HepG2 (cell line): ENCODE measurements at regions not wholly inside any gene's neighbourhood (a gene's known extent, or its start where the extent isn't known, plus 50 kb on each side); places are given as distances from the start of the nearest gene placed in this dataset.

Source experiments
- ATAC-seq: fragments of 200-7000 bp; cut with Tn5 transposase; 3 replicates; pipeline ENCODE4 v1.9.1; 2020; ENCODE audit warnings: mild to moderate bottlenecking, moderate library complexity
- BruUV-seq: library from RNA; stranded (reverse); fragments of 400-500 nt; replicated peaks from 2 replicates; lab custom pipeline; 2021; lab: Mats Ljungman, UMichigan
- CTCF ChIA-PET: fragments of 300-600 bp; formaldehyde crosslinking; extraction: SDS; loops from one replicate; lab custom pipeline; 2021; ENCODE audit warnings: low total read pairs, inconsistent platforms, low intra/inter-chr PET ratio; lab: Yijun Ruan, JAX
- POLR2A ChIA-PET: fragments of 350-600 bp; sonication (Branson Sonifier 250); formaldehyde crosslinking; loops from one replicate; lab custom pipeline; 2020; ENCODE audit warnings: antibody characterized with exemption, inconsistent platforms; lab: Yijun Ruan, JAX
- DNase-seq: peaks from one replicate; pipeline ENCODE4 v3.0.0-alpha.2; 2015; ENCODE audit warnings: low spot score
- FAIRE-seq: peaks from 3 replicates; lab custom pipeline; 2011; peaks lifted over from hg19 to GRCh38; lab: Jason Lieb, UNC
- H2AFZ ChIP-seq: one replicate; pipeline ENCODE4 v1.6.1; 2011; ENCODE audit warnings: low read length, inconsistent platforms
- H3K27ac ChIP-seq: fragments of 300-600 bp; 3 replicates; pipeline ENCODE4 v1.8.0; 2011; ENCODE audit warnings: mixed run types, mild to moderate bottlenecking, mixed read lengths, low read length, inconsistent platforms; ENCODE audit not compliant: insufficient read depth; ENCODE audit errors: extremely low read length
- H3K27me3 ChIP-seq, 2 experiments: fragments of 200-600 bp in 1 of 2; 2 replicates in 1 of 2; 3 replicates in 1 of 2; pipeline versions ENCODE4 v1.6.0 to v1.8.0; 2011; ENCODE audit warnings: low read length in 2 of 2, mild to moderate bottlenecking in 2 of 2, moderate library complexity in 2 of 2, inconsistent platforms in 1 of 2; ENCODE audit not compliant: insufficient read depth in 2 of 2, control insufficient read depth in 1 of 2
- H3K36me3 ChIP-seq, 2 experiments: fragments of 200-600 bp in 1 of 2; replicated peaks in 1 of 2; 2 replicates in 1 of 2; 3 replicates in 1 of 2; pipeline versions ENCODE4 v1.5.1 to v1.8.0; 2011; ENCODE audit warnings: low read length in 2 of 2, inconsistent platforms in 1 of 2; ENCODE audit not compliant: insufficient read depth in 2 of 2, control insufficient read depth in 1 of 2
- H3K4me1 ChIP-seq: 2 replicates; pipeline ENCODE4 v1.5.1; 2012; ENCODE audit warnings: low read length, inconsistent platforms; ENCODE audit not compliant: insufficient read depth
- H3K4me2 ChIP-seq: 2 replicates; pipeline ENCODE4 v1.6.0; 2011; ENCODE audit warnings: low read depth, low read length, inconsistent platforms
- H3K4me3 ChIP-seq, 3 experiments: fragments of 200-600 bp in 1 of 3; sonication (generic), shearing (Covaris generic) in 1 of 3; replicated peaks in 1 of 3; 2 replicates each; pipeline ENCODE4 v1.5.1; 2011 to 2016; ENCODE audit warnings: low read length in 3 of 3, inconsistent platforms in 2 of 3, low read depth in 2 of 3, mild to moderate bottlenecking in 2 of 3, control low read depth in 1 of 3, mixed read lengths in 1 of 3; ENCODE audit not compliant: insufficient read depth in 1 of 3
- H3K79me2 ChIP-seq: one replicate; pipeline ENCODE4 v1.6.1; 2011; ENCODE audit warnings: low read length, inconsistent platforms; ENCODE audit not compliant: insufficient read depth
- H3K9ac ChIP-seq: 2 replicates; pipeline ENCODE4 v1.6.0; 2011; ENCODE audit warnings: mild to moderate bottlenecking, low read depth, low read length, inconsistent platforms; ENCODE audit not compliant: insufficient read depth
- H3K9me3 ChIP-seq: 2 replicates; pipeline ENCODE4 v1.5.1; 2012; ENCODE audit warnings: mild to moderate bottlenecking, low read length
- H4K20me1 ChIP-seq: 2 replicates; pipeline ENCODE4 v1.6.0; 2011; ENCODE audit warnings: inconsistent platforms, mild to moderate bottlenecking, low read length, moderate library complexity; ENCODE audit not compliant: insufficient read depth
- ATF7 ChIP-seq, 2 experiments: fragments of 450-650 bp in 1 of 2; sonication (generic) in 1 of 2; formaldehyde crosslinking in 1 of 2; IDR thresholded peaks; 2 replicates each; pipeline versions ENCODE4 v1.4.0 to v1.6.1; 2016 to 2020; ENCODE audit warnings: antibody characterized with exemption in 1 of 2, mild to moderate bottlenecking in 1 of 2, missing genetic modification reagents in 1 of 2
- BHLHE40 ChIP-seq: IDR thresholded peaks from 2 replicates; pipeline ENCODE4 v1.6.1; 2011; ENCODE audit warnings: low read length, improper control_type of control experiment
- EZH2 ChIP-seq: conservative IDR thresholded peaks from 2 replicates; pipeline ENCODE4 v1.6.1; 2012; ENCODE audit warnings: mild to moderate bottlenecking, low read depth, low read length, moderate library complexity
- FOXK1 ChIP-seq: sonication (generic); formaldehyde crosslinking; IDR thresholded peaks from 2 replicates; pipeline ENCODE4 v1.4.0; 2020; ENCODE audit warnings: low read depth, missing genetic modification reagents, borderline replicate concordance
- GABPA ChIP-seq, 2 experiments: IDR thresholded peaks; 2 replicates each; pipeline ENCODE4 v1.6.1; 2011 to 2016; ENCODE audit warnings: low read depth in 2 of 2, low read length in 1 of 2, missing biosample characterization in 1 of 2, missing genetic modification characterization in 1 of 2
- IRF9 ChIP-seq: sonication (generic); formaldehyde crosslinking; IDR thresholded peaks from 2 replicates; pipeline ENCODE4 v1.8.0; 2022; ENCODE audit warnings: missing genetic modification reagents, mild to moderate bottlenecking, borderline replicate concordance
- KAT7 ChIP-seq: IDR thresholded peaks from 2 replicates; pipeline ENCODE4 v1.6.1; 2018; ENCODE audit warnings: borderline replicate concordance, missing compliant biosample characterization
- PAXIP1 ChIP-seq: sonication (generic); formaldehyde crosslinking; conservative IDR thresholded peaks from 2 replicates; pipeline ENCODE4 v1.4.0; 2020; ENCODE audit warnings: mild to moderate bottlenecking, missing genetic modification reagents, moderate library complexity
- POLR2G ChIP-seq: fragments of 200-400 bp; formaldehyde crosslinking; IDR thresholded peaks from 2 replicates; pipeline ENCODE4 v1.6.1; 2018; ENCODE audit warnings: mild to moderate bottlenecking, low read depth, low read length, moderate library complexity
- PRMT3 ChIP-seq: sonication (generic); formaldehyde crosslinking; IDR thresholded peaks from 2 replicates; pipeline ENCODE4 v1.8.1; 2022; ENCODE audit warnings: low read depth, mild to moderate bottlenecking, moderate library complexity, missing genetic modification reagents, borderline replicate concordance
- RFXAP ChIP-seq: sonication (generic); formaldehyde crosslinking; IDR thresholded peaks from 2 replicates; pipeline ENCODE4 v1.4.0; 2020; ENCODE audit warnings: missing genetic modification reagents, borderline replicate concordance
- SAP130 ChIP-seq: IDR thresholded peaks from 2 replicates; pipeline ENCODE4 v1.6.1; 2016; ENCODE audit warnings: low read depth
- TBX3 ChIP-seq: fragments of 450-650 bp; IDR thresholded peaks from 2 replicates; pipeline ENCODE4 v1.6.1; 2017; ENCODE audit warnings: antibody characterized with exemption, mild to moderate bottlenecking, inconsistent platforms, borderline replicate concordance
- THAP11 ChIP-seq: IDR thresholded peaks from 2 replicates; pipeline ENCODE4 v1.6.1; 2016; ENCODE audit warnings: missing biosample characterization, missing genetic modification reagents
- ZNF337 ChIP-seq: sonication (generic); formaldehyde crosslinking; IDR thresholded peaks from 2 replicates; pipeline ENCODE4 v1.5.1; 2020; ENCODE audit warnings: missing genetic modification reagents, low read depth, mild to moderate bottlenecking, borderline replicate concordance
- ZNF589 ChIP-seq: sonication (generic); formaldehyde crosslinking; conservative IDR thresholded peaks from 2 replicates; pipeline ENCODE4 v1.8.0; 2022; ENCODE audit warnings: mild to moderate bottlenecking, moderate library complexity, missing genetic modification reagents
- ZXDC ChIP-seq: sonication (generic); formaldehyde crosslinking; IDR thresholded peaks from 2 replicates; pipeline ENCODE4 v1.5.0; 2020; ENCODE audit warnings: mild to moderate bottlenecking, missing genetic modification reagents
- WGBS: methylation state at CpG from one replicate; pipeline ENCODE4 v1.1.6; 2017; ENCODE audit warnings: low lambda C conversion rate; 5-methylcytosine and 5-hydroxymethylcytosine counted together
- in situ Hi-C: cut with HindIII; loops from 2 replicates; pipeline ENCODE4 v1.10.0; 2017; ENCODE audit warnings: low pct_unique_long_range_greater_than_20kb; ENCODE audit not compliant: extremely low pct_ligation_motif_present
- intact Hi-C: fragments of 100-400 bp; cut with micrococcal nuclease; formaldehyde crosslinking; loops from one replicate; pipeline ENCODE4 v1.10.0; 2022; ENCODE audit not compliant: unreplicated experiment

- no TSS peak for BruUV-seq
- 56% methylated on average over 15 of the region's 15 CpGs for WGBS
- no peak for ATAC-seq
- TF ChIP-seq ZXDC: 0 out of 2 replicates have a peak, but pooled peaks have one; percentile 13
- no peak for TF ChIP-seq PRMT3 (CRISPR knock-in tag)
- TF ChIP-seq POLR2G: no peak
- TF ChIP-seq THAP11: no peak
- TF ChIP-seq TBX3: peak; percentile 11; the same call in 1 of the 2 replicates
- TF ChIP-seq IRF9 (CRISPR knock-in tag): 0 out of 2 replicates have a peak, but pooled peaks have one; percentile 4
- no peak for TF ChIP-seq ATF7 (IDR thresholded peaks at IDR 0.05)
- TF ChIP-seq ATF7 (CRISPR knock-in tag; IDR thresholded peaks at IDR 0.05): 0 out of 2 replicates have a peak, but pooled peaks have one; percentile 6
- no peak for TF ChIP-seq BHLHE40
- TF ChIP-seq SAP130 (CRISPR knock-in tag): no peak; the same call in 1 of the 2 replicates
- no peak for TF ChIP-seq RFXAP
- TF ChIP-seq PAXIP1 (CRISPR knock-in tag): no peak
- no peak for TF ChIP-seq EZH2
- TF ChIP-seq ZNF337 (CRISPR knock-in tag): no peak
- no peak for TF ChIP-seq KAT7
- no peak for TF ChIP-seq GABPA (IDR thresholded peaks at IDR 0.05; ENCODE audit: low read depth, low read length)
- TF ChIP-seq GABPA (CRISPR knock-in tag; IDR thresholded peaks at IDR 0.05; ENCODE audit: low read depth): no peak
- TF ChIP-seq FOXK1 (CRISPR knock-in tag): no peak
- 0 out of 2 replicates have a peak, but pooled peaks have one; percentile 31 for TF ChIP-seq ZNF589 (CRISPR knock-in tag)
Observed at GRCh38 chr20:25864326-25864962, 167.8 kb upstream of the ZNF337 start.

More at GRCh38 chr20:25864326-25864962, 167.8 kb upstream of the ZNF337 start:
- Histone ChIP-seq H3K27ac (no peak overlapping the region), H3K9ac (no peak overlapping the region), H3K9me3 (no peaks in the 10 kb centered on the region), H3K4me3 (peak overlapping the region in 1 of 3 experiments; percentile 75; a peak in 1 of 6 replicates), H4K20me1 (no peaks in the 10 kb centered on the region), H3K4me1 (peaks cover 75% of the 10 kb centered on the region), H3K79me2 (no peaks in the 10 kb centered on the region), H3K27me3 (peaks cover 19 to 92% of the 10 kb centered on the region in 2 experiments), H3K36me3 (no peaks in the 10 kb centered on the region), H2AFZ (no peak overlapping the region), H3K4me2 (peak overlapping the region; percentile 100; the same call in 1 of the 2 replicates)
- no peak for DNase-seq
- FAIRE-seq: no peak
- ChIA-PET CTCF (no interaction called here), POLR2A (no interaction called here)
- intact Hi-C loops: no loop called here
- in situ Hi-C loops: no loop called here
